OCI-LY7 (cell line): ENCODE measurements at regions not wholly inside any gene's neighbourhood (a gene's known extent, or its start where the extent isn't known, plus 50 kb on each side); places are given as distances from the start of the nearest gene placed in this dataset.

Experiments
- CTCF ChIP-seq: fragments of 200-600 bp; sonication (generic); conservative IDR thresholded peaks from 2 replicates; pipeline ENCODE4 v1.5.1; 2014; ENCODE audit warnings: mild to moderate bottlenecking, antibody characterized with exemption, low read length, moderate library complexity, mixed read lengths
- EZH2phosphoT487 ChIP-seq: fragments of 200-600 bp; sonication (generic); IDR thresholded peaks from 2 replicates; pipeline ENCODE4 v1.6.1; 2018; ENCODE audit warnings: low read depth, borderline replicate concordance, mild to moderate bottlenecking, mixed run types, antibody characterized with exemption, low read length, moderate library complexity, mixed read lengths

GRCh38 chr2:196367633-196368032 is 196.3 kb upstream of the STK17B start:
- TF ChIP-seq CTCF (no peak), EZH2phosphoT487 (no peak)
